Fibroblast of mammary gland (primary cell): ENCODE measurements at regions not wholly inside any gene's neighbourhood (a gene's known extent, or its start where the extent isn't known, plus 50 kb on each side); places are given as distances from the start of the nearest gene placed in this dataset.

Source experiments
- DNase-seq: peaks from one replicate; pipeline ENCODE4 v3.0.0-alpha.2; 2010; ENCODE audit warnings: low read depth
- H3K4me3 ChIP-seq: 2 replicates; pipeline ENCODE4 v1.5.1; 2011; ENCODE audit warnings: low read depth, mild to moderate bottlenecking, low read length, moderate library complexity; ENCODE audit not compliant: control insufficient read depth
- TF ChIP-seq, protein P1 (sequence below): conservative IDR thresholded peaks from 2 replicates; pipeline ENCODE4 v1.5.1; 2011; ENCODE audit warnings: low read depth, low read length, inconsistent platforms; ENCODE audit not compliant: control insufficient read depth, insufficient read depth

DNA sequence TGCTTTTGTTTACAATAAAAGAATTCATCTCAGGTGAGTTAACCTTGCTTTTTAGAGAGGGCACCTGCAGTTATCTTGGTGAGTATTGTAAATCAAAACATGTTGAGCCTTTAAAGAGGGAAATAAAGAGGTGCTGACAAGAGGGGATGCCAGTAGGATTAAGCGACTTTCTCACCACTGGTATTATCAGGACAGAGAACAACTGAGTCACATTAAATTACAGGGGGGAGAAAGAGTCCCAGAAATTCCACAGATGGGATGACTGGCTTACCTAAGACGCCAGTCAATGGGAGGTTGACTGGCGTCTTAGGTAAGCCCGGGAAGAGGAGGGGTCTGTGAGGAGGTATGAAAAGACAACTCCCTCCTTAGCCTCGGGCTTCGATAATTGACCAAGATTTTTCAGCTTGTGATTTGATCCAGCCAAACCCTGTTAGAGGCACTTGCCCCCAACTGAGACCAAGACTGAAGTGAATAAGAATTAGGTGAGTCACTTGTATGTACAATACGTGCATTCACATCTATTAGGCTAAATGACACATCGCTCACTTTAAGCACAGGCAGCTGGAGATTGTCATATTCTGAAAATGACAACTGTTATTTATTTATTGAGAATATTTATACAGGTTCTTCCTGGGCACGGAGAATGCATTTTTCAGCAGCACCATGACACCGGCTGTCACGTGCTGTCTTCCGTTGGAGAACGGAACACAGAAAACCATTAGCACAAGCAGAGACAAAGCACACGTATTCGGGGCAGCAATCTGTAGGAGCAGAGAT, 117.6 kb downstream of the SEM1 start:
- TF ChIP-seq, protein P1, sequence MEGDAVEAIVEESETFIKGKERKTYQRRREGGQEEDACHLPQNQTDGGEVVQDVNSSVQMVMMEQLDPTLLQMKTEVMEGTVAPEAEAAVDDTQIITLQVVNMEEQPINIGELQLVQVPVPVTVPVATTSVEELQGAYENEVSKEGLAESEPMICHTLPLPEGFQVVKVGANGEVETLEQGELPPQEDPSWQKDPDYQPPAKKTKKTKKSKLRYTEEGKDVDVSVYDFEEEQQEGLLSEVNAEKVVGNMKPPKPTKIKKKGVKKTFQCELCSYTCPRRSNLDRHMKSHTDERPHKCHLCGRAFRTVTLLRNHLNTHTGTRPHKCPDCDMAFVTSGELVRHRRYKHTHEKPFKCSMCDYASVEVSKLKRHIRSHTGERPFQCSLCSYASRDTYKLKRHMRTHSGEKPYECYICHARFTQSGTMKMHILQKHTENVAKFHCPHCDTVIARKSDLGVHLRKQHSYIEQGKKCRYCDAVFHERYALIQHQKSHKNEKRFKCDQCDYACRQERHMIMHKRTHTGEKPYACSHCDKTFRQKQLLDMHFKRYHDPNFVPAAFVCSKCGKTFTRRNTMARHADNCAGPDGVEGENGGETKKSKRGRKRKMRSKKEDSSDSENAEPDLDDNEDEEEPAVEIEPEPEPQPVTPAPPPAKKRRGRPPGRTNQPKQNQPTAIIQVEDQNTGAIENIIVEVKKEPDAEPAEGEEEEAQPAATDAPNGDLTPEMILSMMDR, result no peak
- no peak for DNase-seq
- H3K4me3 ChIP-seq, result no peak overlapping the region

DNA sequence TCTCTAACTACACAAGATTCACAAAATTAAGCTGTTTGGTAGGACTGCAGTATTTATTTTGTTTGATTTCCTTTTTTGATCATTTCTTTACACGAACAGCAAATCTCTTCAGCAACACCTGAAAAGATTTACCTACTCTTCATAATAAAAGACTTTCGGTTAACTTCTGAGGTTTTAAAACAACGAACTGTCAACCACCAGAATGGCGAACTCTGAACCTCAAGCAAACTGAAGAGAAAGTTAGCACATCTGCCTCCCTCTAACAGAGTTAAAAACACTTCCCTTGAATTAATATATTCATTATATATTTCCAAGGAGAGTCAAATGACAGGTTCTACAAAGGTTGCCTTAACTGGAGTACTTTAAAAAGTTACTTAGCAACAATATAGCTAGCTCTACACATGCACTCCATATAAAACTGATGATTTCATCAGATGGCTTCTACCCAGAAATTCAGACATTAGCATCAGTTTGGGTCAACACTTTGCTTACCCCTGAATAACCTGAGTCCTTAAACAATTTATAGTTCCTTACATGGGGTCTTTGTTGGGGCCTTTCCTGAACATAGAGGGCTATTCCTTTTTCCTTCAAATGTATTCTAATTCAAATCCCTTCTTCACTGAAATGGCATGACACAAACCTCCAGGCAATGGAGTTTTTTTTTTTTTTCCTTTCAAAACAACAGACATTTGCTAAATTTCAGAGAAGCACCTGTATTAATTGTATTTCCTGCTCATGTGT, 118.3 kb downstream of the SEM1 start:
- TF ChIP-seq, protein P1, result no peak
- H3K4me3 ChIP-seq, result no peak overlapping the region
- DNase-seq, result no peak

DNA sequence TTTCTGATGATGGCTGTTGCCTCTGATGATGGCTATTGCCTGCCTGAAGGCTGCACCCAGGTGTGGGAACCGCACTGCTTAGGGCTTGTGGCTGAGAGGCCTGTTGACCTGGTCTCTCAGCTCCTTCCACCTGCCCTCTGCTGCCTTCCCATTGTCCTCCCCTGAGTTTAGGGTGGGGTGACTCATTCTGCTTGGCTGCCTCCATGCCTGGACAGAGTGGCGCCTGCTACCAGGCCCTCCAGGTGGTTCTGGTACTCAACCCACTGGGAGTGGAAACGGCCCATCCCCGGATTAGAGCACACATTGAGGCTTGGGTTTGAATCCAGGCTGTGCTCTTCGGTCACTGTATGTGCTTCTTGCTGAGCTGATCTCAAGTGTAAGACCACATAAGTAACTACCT, 120.6 kb downstream of the SEM1 start:
- TF ChIP-seq, protein P1, result no peak
- no peak for DNase-seq
- no peak overlapping the region for H3K4me3 ChIP-seq

DNA sequence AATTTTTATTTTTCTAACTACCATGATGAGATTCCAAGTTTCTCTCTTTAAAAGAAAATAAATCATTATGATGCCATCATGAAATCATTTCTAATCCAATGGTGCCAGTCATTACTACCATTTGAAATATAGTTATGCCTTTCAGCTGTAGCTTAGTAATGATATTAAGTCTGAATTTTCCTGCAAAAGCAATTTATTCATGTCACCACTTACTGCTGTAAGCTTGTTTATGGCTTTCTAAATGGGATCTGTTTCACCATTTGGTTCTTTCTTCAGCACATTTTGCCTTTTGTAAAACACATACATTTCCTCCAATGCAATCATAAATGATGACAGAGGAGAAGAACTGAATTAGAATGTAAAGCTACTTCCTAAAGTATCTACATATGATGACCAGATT, 130.5 kb downstream of the SEM1 start:
- TF ChIP-seq, protein P1, result no peak
- DNase-seq, result no peak
- H3K4me3 ChIP-seq, result no peak overlapping the region

DNA sequence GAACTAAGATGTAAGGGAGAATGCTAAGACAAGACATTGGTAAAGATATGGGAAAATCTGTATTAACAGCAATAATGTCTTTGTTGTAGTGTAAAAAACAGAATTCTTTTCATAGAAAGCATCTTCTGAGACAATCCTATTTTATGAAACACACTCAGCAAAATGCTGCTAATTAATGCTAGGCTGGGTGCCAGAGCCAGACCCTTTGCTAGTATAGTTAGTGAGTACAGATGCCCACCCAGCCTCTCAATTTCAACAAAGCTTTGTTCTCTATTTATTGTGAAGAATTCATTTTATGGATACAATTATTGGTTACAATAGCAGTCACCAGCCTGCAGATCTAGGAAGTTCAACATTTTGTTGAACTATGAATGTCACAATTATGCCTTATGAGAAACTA, 131.0 kb downstream of the SEM1 start:
- DNase-seq, result no peak
- TF ChIP-seq, protein P1, result no peak
- no peak overlapping the region for H3K4me3 ChIP-seq

DNA sequence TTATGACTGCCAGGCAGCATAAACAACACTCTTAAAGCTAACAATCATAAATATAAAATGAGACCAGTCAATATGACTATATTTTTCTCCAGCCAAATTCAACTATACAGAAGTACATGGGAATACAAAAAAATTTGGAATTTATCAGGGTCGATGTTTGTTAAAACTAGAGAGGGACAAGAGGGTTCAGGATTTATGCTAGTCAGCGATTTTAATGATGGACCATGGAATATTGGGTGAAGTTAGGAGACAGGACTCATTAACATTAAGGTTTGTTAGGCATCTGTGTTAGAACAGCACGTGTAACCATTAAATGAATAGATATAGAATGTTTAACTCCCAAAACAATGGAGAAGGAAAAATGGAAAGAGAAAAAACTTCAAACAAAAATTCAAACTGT, 146.2 kb downstream of the SEM1 start:
- no peak overlapping the region for H3K4me3 ChIP-seq
- DNase-seq, result no peak
- TF ChIP-seq, protein P1, result no peak
